HEK293 (cell line): ENCODE measurements at regions not wholly inside any gene's neighbourhood (a gene's known extent, or its start where the extent isn't known, plus 50 kb on each side); places are given as distances from the start of the nearest gene placed in this dataset.

Source experiments
- CTCF ChIA-PET: fragments of 350-600 bp; formaldehyde crosslinking; extraction: SDS; loops from one replicate; lab custom pipeline; 2021; ENCODE audit warnings: antibody characterized with exemption; lab: Yijun Ruan, JAX
- POLR2A ChIA-PET: fragments of 300-600 bp; formaldehyde crosslinking; extraction: SDS; loops from one replicate; lab custom pipeline; 2020; ENCODE audit warnings: antibody characterized with exemption, inconsistent platforms; lab: Yijun Ruan, JAX
- H3K27ac ChIP-seq: fragments of 200-500 bp; sonication (Bioruptor generic); 2 replicates; pipeline ENCODE4 v1.5.1; 2014; ENCODE audit warnings: low read depth, low read length, control low read depth, inconsistent platforms; ENCODE audit errors: extremely low read depth
- H3K36me3 ChIP-seq, 2 experiments: fragments of 200-500 bp in 1 of 2; sonication (Bioruptor generic) in 1 of 2; 1 replicate in 1 of 2; 2 replicates in 1 of 2; pipeline ENCODE4 v1.5.1; 2014 to 2017; ENCODE audit warnings: inconsistent platforms in 2 of 2, low read length in 2 of 2; ENCODE audit not compliant: control insufficient read depth in 2 of 2, insufficient read depth in 1 of 2
- H3K4me1 ChIP-seq: fragments of 200-500 bp; sonication (Bioruptor generic); 2 replicates; pipeline ENCODE4 v1.5.1; 2014; ENCODE audit warnings: mild to moderate bottlenecking, low read length, inconsistent platforms; ENCODE audit not compliant: control insufficient read depth, insufficient read depth
- H3K4me3 ChIP-seq: 2 replicates; pipeline ENCODE4 v1.5.1; 2011; ENCODE audit warnings: low read depth, mild to moderate bottlenecking, control low read depth, low read length, moderate library complexity
- H3K9me3 ChIP-seq: fragments of 200-500 bp; sonication (Bioruptor generic); 2 replicates; pipeline ENCODE4 v1.5.1; 2014; ENCODE audit warnings: low read depth, low read length, inconsistent platforms; ENCODE audit not compliant: control insufficient read depth, insufficient read depth
- GLI2 ChIP-seq: fragments of 450-650 bp; formaldehyde crosslinking; IDR thresholded peaks from 2 replicates; pipeline ENCODE4; 2017; ENCODE audit warnings: missing biosample characterization, missing genetic modification characterization, low read depth, borderline replicate concordance
- HIC1 ChIP-seq: fragments of 450-650 bp; formaldehyde crosslinking; IDR thresholded peaks from 2 replicates; pipeline ENCODE4 v1.5.1; 2016; ENCODE audit warnings: missing biosample characterization, missing genetic modification characterization
- HOXD13 ChIP-seq: sonication (generic); formaldehyde crosslinking; IDR thresholded peaks from 2 replicates; pipeline ENCODE4 v1.8.0; 2022; ENCODE audit warnings: missing genetic modification reagents, borderline replicate concordance
- MZF1 ChIP-seq: fragments of 450-650 bp; formaldehyde crosslinking; IDR thresholded peaks from 2 replicates; pipeline ENCODE4 v1.5.1; 2017; ENCODE audit warnings: missing biosample characterization, missing genetic modification characterization, borderline replicate concordance
- REPIN1 ChIP-seq: fragments of 450-650 bp; formaldehyde crosslinking; IDR thresholded peaks from 2 replicates; pipeline ENCODE4 v1.5.1; 2017; ENCODE audit warnings: missing biosample characterization, missing genetic modification characterization, low read depth
- ZBTB11 ChIP-seq: fragments of 450-650 bp; formaldehyde crosslinking; conservative IDR thresholded peaks from 2 replicates; pipeline ENCODE4 v1.5.1; 2016; ENCODE audit warnings: low read depth, missing biosample characterization, missing genetic modification characterization
- ZNF112 ChIP-seq: fragments of 450-650 bp; formaldehyde crosslinking; IDR thresholded peaks from 2 replicates; pipeline ENCODE4 v1.5.0; 2017; ENCODE audit warnings: missing biosample characterization, missing genetic modification characterization
- ZNF140 ChIP-seq: fragments of 450-650 bp; formaldehyde crosslinking; IDR thresholded peaks from 2 replicates; pipeline ENCODE4 v1.5.1; 2016; ENCODE audit warnings: missing biosample characterization, missing genetic modification characterization
- ZNF202 ChIP-seq: fragments of 450-650 bp; formaldehyde crosslinking; IDR thresholded peaks from 2 replicates; pipeline ENCODE4 v1.5.1; 2016; ENCODE audit warnings: missing biosample characterization, missing genetic modification characterization, borderline replicate concordance
- ZNF274 ChIP-seq, 2 experiments: fragments of 200-500 bp in 1 of 2; fragments of 450-650 bp in 1 of 2; sonication (Bioruptor generic) in 1 of 2; formaldehyde crosslinking in 1 of 2; IDR thresholded peaks; 2 replicates each; pipeline versions ENCODE4 v1.5.1 to v1.6.1; 2014 to 2016; ENCODE audit warnings: borderline replicate concordance in 1 of 2, inconsistent platforms in 1 of 2, low read length in 1 of 2, missing biosample characterization in 1 of 2, missing genetic modification characterization in 1 of 2
- ZNF311 ChIP-seq: fragments of 450-650 bp; formaldehyde crosslinking; IDR thresholded peaks from 2 replicates; pipeline ENCODE4 v1.5.1; 2017; ENCODE audit warnings: missing biosample characterization, missing genetic modification characterization, borderline replicate concordance
- ZNF324 ChIP-seq: fragments of 450-650 bp; formaldehyde crosslinking; IDR thresholded peaks from 2 replicates; pipeline ENCODE4 v1.5.1; 2016; ENCODE audit warnings: missing biosample characterization, missing genetic modification characterization
- ZNF354C ChIP-seq: fragments of 450-650 bp; formaldehyde crosslinking; IDR thresholded peaks from 2 replicates; pipeline ENCODE4 v1.5.1; 2016; ENCODE audit warnings: missing biosample characterization, missing genetic modification characterization, low read depth, borderline replicate concordance
- ZNF394 ChIP-seq: fragments of 450-650 bp; formaldehyde crosslinking; IDR thresholded peaks from 2 replicates; pipeline ENCODE4 v1.5.1; 2016; ENCODE audit warnings: missing biosample characterization, missing genetic modification characterization, mild to moderate bottlenecking, moderate library complexity, borderline replicate concordance
- ZNF404 ChIP-seq: fragments of 450-650 bp; formaldehyde crosslinking; IDR thresholded peaks from 2 replicates; pipeline ENCODE4 v1.5.1; 2017; ENCODE audit warnings: missing biosample characterization, missing genetic modification characterization
- ZNF426 ChIP-seq: fragments of 450-650 bp; formaldehyde crosslinking; IDR thresholded peaks from 2 replicates; pipeline ENCODE4 v1.5.1; 2017; ENCODE audit warnings: missing biosample characterization, missing genetic modification characterization, mild to moderate bottlenecking, inconsistent platforms, moderate library complexity
- ZNF433 ChIP-seq: fragments of 450-650 bp; formaldehyde crosslinking; IDR thresholded peaks from 2 replicates; pipeline ENCODE4 v1.5.1; 2016; ENCODE audit warnings: missing biosample characterization, missing genetic modification characterization, low read depth
- ZNF510 ChIP-seq: fragments of 450-650 bp; formaldehyde crosslinking; IDR thresholded peaks from 2 replicates; pipeline ENCODE4 v1.5.1; 2018; ENCODE audit warnings: mild to moderate bottlenecking, missing genetic modification characterization, missing biosample characterization; ENCODE audit not compliant: insufficient replicate concordance
- ZNF555 ChIP-seq: fragments of 450-650 bp; formaldehyde crosslinking; conservative IDR thresholded peaks from 2 replicates; pipeline ENCODE4 v1.5.1; 2017; ENCODE audit warnings: missing biosample characterization, mild to moderate bottlenecking, missing genetic modification characterization, inconsistent platforms
- ZNF629 ChIP-seq: fragments of 450-650 bp; formaldehyde crosslinking; IDR thresholded peaks from 2 replicates; pipeline ENCODE4 v1.5.1; 2017; ENCODE audit warnings: missing biosample characterization, missing genetic modification characterization
- ZNF654 ChIP-seq: fragments of 450-650 bp; formaldehyde crosslinking; IDR thresholded peaks from 2 replicates; pipeline ENCODE4 v1.5.1; 2016; ENCODE audit warnings: low read depth, missing biosample characterization, missing genetic modification characterization
- TF ChIP-seq, protein P1 (sequence below): fragments of 450-650 bp; formaldehyde crosslinking; IDR thresholded peaks from 2 replicates; pipeline ENCODE4 v1.5.0; 2017; ENCODE audit warnings: missing biosample characterization, missing genetic modification characterization, borderline replicate concordance
- TF ChIP-seq, protein P2 (sequence below): fragments of 450-650 bp; formaldehyde crosslinking; IDR thresholded peaks from 2 replicates; pipeline ENCODE4 v1.5.1; 2016; ENCODE audit warnings: missing biosample characterization, missing genetic modification characterization
- TF ChIP-seq, protein P3 (sequence below): fragments of 450-650 bp; formaldehyde crosslinking; IDR thresholded peaks from 2 replicates; pipeline ENCODE4; 2016; ENCODE audit warnings: missing biosample characterization, missing genetic modification characterization

- POLR2A ChIA-PET = no interaction called here
- H3K27ac ChIP-seq = no peak overlapping the region
- H3K4me1 ChIP-seq = no peaks in the 10 kb centered on the region
- H3K36me3 ChIP-seq = no peaks in the 10 kb centered on the region
- CTCF ChIA-PET = no interaction called here
- no peak overlapping the region for H3K4me3 ChIP-seq
- no peaks in the 10 kb centered on the region for H3K9me3 ChIP-seq
- TF ChIP-seq ZNF404 (tag by site-specific recombination) = no peak
- no peak for TF ChIP-seq ZNF112
- TF ChIP-seq, protein P1, sequence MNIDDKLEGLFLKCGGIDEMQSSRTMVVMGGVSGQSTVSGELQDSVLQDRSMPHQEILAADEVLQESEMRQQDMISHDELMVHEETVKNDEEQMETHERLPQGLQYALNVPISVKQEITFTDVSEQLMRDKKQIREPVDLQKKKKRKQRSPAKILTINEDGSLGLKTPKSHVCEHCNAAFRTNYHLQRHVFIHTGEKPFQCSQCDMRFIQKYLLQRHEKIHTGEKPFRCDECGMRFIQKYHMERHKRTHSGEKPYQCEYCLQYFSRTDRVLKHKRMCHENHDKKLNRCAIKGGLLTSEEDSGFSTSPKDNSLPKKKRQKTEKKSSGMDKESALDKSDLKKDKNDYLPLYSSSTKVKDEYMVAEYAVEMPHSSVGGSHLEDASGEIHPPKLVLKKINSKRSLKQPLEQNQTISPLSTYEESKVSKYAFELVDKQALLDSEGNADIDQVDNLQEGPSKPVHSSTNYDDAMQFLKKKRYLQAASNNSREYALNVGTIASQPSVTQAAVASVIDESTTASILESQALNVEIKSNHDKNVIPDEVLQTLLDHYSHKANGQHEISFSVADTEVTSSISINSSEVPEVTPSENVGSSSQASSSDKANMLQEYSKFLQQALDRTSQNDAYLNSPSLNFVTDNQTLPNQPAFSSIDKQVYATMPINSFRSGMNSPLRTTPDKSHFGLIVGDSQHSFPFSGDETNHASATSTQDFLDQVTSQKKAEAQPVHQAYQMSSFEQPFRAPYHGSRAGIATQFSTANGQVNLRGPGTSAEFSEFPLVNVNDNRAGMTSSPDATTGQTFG (tag by site-specific recombination) = no peak
- peak; percentile 31 for TF ChIP-seq ZNF654 (tag by site-specific recombination)
- TF ChIP-seq ZNF426 (tag by site-specific recombination) = peak; percentile 92
- no peak for TF ChIP-seq ZNF311 (tag by site-specific recombination)
- TF ChIP-seq ZNF324 = no peak
- TF ChIP-seq HIC1 (tag by site-specific recombination) = no peak
- TF ChIP-seq, protein P2, sequence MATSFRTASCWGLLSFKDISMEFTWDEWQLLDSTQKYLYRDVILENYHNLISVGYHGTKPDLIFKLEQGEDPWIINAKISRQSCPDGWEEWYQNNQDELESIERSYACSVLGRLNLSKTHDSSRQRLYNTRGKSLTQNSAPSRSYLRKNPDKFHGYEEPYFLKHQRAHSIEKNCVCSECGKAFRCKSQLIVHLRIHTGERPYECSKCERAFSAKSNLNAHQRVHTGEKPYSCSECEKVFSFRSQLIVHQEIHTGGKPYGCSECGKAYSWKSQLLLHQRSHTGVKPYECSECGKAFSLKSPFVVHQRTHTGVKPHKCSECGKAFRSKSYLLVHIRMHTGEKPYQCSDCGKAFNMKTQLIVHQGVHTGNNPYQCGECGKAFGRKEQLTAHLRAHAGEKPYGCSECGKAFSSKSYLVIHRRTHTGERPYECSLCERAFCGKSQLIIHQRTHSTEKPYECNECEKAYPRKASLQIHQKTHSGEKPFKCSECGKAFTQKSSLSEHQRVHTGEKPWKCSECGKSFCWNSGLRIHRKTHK (tag by site-specific recombination) = no peak
- TF ChIP-seq ZNF510 (tag by site-specific recombination) = peak; percentile 67
- no peak for TF ChIP-seq ZNF274 (IDR thresholded peaks at IDR 0.05; ENCODE audit: low read length)
- TF ChIP-seq ZNF274 (tag by site-specific recombination; IDR thresholded peaks at IDR 0.05; ENCODE audit: borderline replicate concordance) = no peak
- 0 out of 2 replicates have a peak, but pooled peaks have one; percentile 15 for TF ChIP-seq ZNF629
- TF ChIP-seq, protein P3, sequence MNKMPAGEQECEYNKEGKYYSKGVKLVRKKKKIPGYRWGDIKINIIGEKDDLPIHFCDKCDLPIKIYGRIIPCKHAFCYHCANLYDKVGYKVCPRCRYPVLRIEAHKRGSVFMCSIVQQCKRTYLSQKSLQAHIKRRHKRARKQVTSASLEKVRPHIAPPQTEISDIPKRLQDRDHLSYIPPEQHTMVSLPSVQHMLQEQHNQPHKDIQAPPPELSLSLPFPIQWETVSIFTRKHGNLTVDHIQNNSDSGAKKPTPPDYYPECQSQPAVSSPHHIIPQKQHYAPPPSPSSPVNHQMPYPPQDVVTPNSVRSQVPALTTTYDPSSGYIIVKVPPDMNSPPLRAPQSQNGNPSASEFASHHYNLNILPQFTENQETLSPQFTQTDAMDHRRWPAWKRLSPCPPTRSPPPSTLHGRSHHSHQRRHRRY (tag by site-specific recombination) = no peak
- peak; percentile 50; the same call in 1 of the 2 replicates for TF ChIP-seq ZNF354C (tag by site-specific recombination)
- TF ChIP-seq ZNF394 (tag by site-specific recombination) = peak; percentile 90
- peak; percentile 78 for TF ChIP-seq ZBTB11 (tag by site-specific recombination)
- peak; percentile 48; the same call in 1 of the 2 replicates for TF ChIP-seq MZF1 (tag by site-specific recombination)
- TF ChIP-seq ZNF433 (tag by site-specific recombination) = peak; percentile 71
- TF ChIP-seq ZNF202 = peak; percentile 88; the same call in 1 of the 2 replicates
- peak; percentile 90 for TF ChIP-seq ZNF555
- peak; percentile 27; the same call in 1 of the 2 replicates for TF ChIP-seq GLI2
- no peak for TF ChIP-seq REPIN1 (tag by site-specific recombination)
- TF ChIP-seq ZNF140 (tag by site-specific recombination) = peak; percentile 77
- no peak for TF ChIP-seq HOXD13 (CRISPR knock-in tag)
These were observed 703.1 kb upstream of the ARRDC3 start for GRCh38 chr5:92086059-92086811.
